Kidney epithelial cell (primary cell): ENCODE measurements at regions not wholly inside any gene's neighbourhood (a gene's known extent, or its start where the extent isn't known, plus 50 kb on each side); places are given as distances from the start of the nearest gene placed in this dataset.
"Not testable (repeated sequence)": the region's sequence is repeated elsewhere in the genome, so short reads cannot be mapped to it uniquely, and the experiment has no call there.

Experiments
- DNase-seq: peaks from one replicate; pipeline ENCODE4 v3.0.0-alpha.2; 2010; ENCODE audit warnings: low read depth
- H3K27me3 ChIP-seq: 2 replicates; pipeline ENCODE4 v1.6.0; 2011; ENCODE audit warnings: low read length; ENCODE audit not compliant: control insufficient read depth, insufficient read depth
- H3K36me3 ChIP-seq: 2 replicates; pipeline ENCODE4 v1.5.1; 2011; ENCODE audit warnings: low read length; ENCODE audit not compliant: control insufficient read depth, insufficient read depth
- H3K4me3 ChIP-seq: 2 replicates; pipeline ENCODE4 v1.5.1; 2011; ENCODE audit warnings: low read depth, mild to moderate bottlenecking, control low read depth, low read length
- TF ChIP-seq, protein P1 (sequence below): IDR thresholded peaks from 2 replicates; pipeline ENCODE4 v1.5.1; 2011; ENCODE audit warnings: mild to moderate bottlenecking, moderate library complexity, low read length, control low read depth, inconsistent platforms; ENCODE audit not compliant: insufficient read depth, poor library complexity, severe bottlenecking

DNA sequence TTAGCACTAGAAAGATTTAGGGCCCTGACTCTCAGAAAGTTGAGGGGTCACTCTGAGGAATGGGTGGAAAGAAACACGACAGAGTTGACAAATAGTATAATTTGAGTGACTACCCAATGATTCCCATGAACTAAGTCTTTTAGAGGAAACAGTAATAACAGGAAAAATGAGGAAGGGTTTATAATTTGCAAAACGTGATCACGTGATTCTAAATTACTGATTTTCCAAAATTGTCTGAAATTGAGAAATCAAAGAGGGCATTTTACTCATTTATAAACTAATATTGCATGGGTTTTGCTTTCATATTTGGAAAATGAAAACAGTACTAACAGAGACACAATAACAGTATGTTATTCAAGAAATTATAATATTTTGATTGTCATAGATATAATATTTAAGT lies 1335.7 kb downstream of the PLA2G4A start:
- TF ChIP-seq, protein P1, sequence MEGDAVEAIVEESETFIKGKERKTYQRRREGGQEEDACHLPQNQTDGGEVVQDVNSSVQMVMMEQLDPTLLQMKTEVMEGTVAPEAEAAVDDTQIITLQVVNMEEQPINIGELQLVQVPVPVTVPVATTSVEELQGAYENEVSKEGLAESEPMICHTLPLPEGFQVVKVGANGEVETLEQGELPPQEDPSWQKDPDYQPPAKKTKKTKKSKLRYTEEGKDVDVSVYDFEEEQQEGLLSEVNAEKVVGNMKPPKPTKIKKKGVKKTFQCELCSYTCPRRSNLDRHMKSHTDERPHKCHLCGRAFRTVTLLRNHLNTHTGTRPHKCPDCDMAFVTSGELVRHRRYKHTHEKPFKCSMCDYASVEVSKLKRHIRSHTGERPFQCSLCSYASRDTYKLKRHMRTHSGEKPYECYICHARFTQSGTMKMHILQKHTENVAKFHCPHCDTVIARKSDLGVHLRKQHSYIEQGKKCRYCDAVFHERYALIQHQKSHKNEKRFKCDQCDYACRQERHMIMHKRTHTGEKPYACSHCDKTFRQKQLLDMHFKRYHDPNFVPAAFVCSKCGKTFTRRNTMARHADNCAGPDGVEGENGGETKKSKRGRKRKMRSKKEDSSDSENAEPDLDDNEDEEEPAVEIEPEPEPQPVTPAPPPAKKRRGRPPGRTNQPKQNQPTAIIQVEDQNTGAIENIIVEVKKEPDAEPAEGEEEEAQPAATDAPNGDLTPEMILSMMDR = no peak
- DNase-seq = no peak
- no peaks in the 10 kb centered on the region for H3K27me3 ChIP-seq
- H3K4me3 ChIP-seq = no peak overlapping the region
- H3K36me3 ChIP-seq = no peaks in the 10 kb centered on the region

DNA sequence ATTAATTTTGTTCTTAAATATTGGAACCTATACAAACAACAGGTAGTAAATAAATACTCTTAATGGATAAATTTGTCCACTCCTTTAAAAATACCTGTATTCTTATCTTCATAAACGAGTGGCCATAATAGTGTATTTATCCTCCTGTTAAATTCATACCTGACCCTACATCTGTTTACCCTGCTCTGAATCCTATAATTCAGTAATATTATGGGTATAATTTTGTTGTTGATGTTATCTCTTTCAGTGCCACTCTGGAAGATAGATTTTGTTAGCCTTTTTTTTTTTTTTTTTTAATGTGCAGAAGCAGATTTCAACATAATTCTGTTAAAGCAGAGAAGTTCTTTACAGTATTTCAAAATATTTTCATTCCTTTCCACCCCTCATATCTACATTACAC lies 1337.9 kb downstream of the PLA2G4A start:
- DNase-seq = no peak
- TF ChIP-seq, protein P1 = no peak
- Histone ChIP-seq H3K36me3 (no peaks in the 10 kb centered on the region), H3K27me3 (no peaks in the 10 kb centered on the region), H3K4me3 (no peak overlapping the region)

DNA sequence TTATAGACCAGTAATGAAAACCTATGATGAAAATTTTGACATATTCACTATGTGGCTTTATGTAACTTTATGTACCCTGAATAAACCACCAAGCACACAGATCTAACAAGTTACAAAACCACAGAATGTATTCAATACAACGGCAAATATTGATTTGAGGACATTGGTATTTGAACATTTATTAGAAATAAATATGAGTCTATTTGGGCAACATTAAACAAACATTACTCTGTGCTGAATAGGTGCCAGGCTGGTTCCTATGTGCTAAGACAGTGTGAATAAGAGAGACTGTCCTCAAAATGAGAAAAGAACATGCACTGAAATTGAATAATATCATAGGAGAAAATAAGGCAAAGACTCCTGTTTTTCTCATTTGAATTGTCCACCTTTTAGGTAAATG lies 1341.2 kb downstream of the PLA2G4A start:
- DNase-seq = no peak
- H3K4me3 ChIP-seq = no peak overlapping the region
- no peaks in the 10 kb centered on the region for H3K36me3 ChIP-seq
- TF ChIP-seq, protein P1 = no peak
- H3K27me3 ChIP-seq = no peaks in the 10 kb centered on the region

DNA sequence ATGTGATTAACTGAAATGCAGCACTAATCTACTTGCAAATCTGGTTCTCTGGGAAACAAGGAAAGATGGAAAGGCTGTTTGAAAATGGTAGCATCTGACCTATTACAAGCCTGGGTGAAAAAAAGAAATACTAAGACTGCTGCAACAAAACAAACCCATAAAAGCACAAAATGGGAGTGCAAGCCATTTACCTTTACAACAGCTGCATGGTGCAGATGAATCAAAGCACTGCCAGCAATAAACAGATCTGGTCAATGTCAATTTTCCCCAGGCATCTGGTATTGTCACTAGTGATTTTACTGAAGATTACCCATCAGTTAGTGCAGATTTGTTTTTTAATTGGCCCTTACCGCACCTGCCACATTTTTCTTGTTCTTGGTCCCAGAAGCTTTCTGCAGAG lies 1341.7 kb downstream of the PLA2G4A start:
- DNase-seq = no peak
- H3K4me3 ChIP-seq = no peak overlapping the region
- H3K36me3 ChIP-seq = no peaks in the 10 kb centered on the region
- H3K27me3 ChIP-seq = no peaks in the 10 kb centered on the region
- TF ChIP-seq, protein P1 = no peak

DNA sequence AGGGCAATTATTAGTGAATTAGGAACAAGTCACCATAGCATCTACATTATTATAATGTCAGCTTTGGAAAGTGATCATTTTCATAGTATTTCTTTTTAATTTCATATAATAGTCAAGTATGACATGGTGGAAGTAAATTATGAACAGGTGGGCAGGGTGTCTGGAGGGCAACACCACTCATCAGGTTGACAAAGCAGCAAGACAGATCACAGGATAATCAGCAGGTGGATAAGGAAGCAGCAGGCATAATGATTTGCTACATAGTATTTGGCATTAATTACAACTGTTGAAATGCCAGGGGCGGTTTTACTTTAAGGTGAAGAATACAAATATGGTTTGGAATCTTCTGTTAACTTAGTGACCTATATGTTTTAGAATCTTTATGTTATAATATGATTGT lies 1342.2 kb downstream of the PLA2G4A start:
- TF ChIP-seq, protein P1 = no peak
- H3K27me3 ChIP-seq = no peaks in the 10 kb centered on the region
- no peak overlapping the region for H3K4me3 ChIP-seq
- DNase-seq = no peak
- no peaks in the 10 kb centered on the region for H3K36me3 ChIP-seq

DNA sequence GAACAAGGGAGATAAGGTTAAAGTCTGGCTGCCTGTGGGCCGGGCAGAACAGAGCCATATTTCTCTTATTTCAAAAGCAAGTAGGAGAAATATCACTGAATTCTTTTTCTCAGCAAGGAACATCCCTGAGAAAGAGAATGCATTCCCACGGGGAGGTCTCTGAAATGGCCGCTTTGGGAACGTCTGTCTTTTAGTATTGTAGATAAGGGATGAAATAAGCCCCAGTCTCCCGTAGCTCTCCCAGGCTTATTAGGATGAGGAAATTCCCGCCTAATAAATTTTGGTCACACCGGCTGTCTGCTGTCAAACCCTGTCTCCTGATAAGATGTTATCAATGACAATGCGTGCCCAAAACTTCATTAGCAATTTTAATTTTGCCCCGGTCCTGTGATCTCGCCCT lies 1353.3 kb downstream of the PLA2G4A start:
- DNase-seq, H3K27me3 ChIP-seq, H3K36me3 ChIP-seq, H3K4me3 ChIP-seq: not testable (repeated sequence)

DNA sequence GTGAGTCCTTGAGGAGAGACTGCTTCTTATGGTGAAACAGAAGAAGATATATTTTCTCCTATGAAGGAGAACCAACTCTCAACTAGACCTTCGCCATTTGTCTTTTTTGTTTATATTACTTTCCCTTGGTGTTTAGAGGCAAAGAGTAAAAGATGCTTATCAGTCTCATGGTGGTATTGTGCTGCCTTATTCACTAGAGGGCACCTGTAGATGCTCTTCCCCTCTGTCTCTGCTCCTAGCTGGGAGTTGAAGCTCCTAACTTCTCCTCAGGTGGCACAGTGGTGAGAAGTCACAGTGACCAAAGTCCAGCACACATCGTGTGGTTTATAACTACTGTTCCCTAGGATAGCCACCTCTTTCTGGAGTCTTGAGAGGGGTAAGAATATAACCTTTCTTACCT lies 1359.6 kb downstream of the PLA2G4A start:
- H3K27me3 ChIP-seq = no peaks in the 10 kb centered on the region
- DNase-seq = no peak
- H3K36me3 ChIP-seq = no peaks in the 10 kb centered on the region
- TF ChIP-seq, protein P1 = no peak
- H3K4me3 ChIP-seq = no peak overlapping the region
